ENCODE measurements at regions not wholly inside any gene's neighbourhood (a gene's known extent, or its start where the extent isn't known, plus 50 kb on each side); places are given as distances from the start of the nearest gene placed in this dataset.

GRCh38 chr13:50119591-50119990, 104.3 kb downstream of the KCNRG start:
- no peak overlapping the region for H2AK5ac ChIP-seq (ENCODE audit: insufficient read length, low read length)
- H2BK5ac ChIP-seq (ENCODE audit: insufficient read length, low read length), result no peak overlapping the region
- H4K20me1 ChIP-seq (ENCODE audit: control insufficient read depth, insufficient read depth, insufficient read length), result no peaks in the 10 kb centered on the region
- H3K23ac ChIP-seq (ENCODE audit: insufficient read length, low read depth, low read length), result no peak overlapping the region
- H4K8ac ChIP-seq (replicated peaks; ENCODE audit: insufficient read length, low read depth, low read length), result no peak overlapping the region
- H3K4me2 ChIP-seq (ENCODE audit: insufficient read depth, insufficient read length, low read length), result no peak overlapping the region
- H2AFZ ChIP-seq (ENCODE audit: low read length), result no peak overlapping the region
- DNase-seq, result no peak
- no peak overlapping the region for H3T11ph ChIP-seq (ENCODE audit: low read length)
- no peak for TF ChIP-seq CTCF (conservative IDR thresholded peaks at IDR 0.05)
- no peak overlapping the region for H2BK15ac ChIP-seq (ENCODE audit: low read depth, low read length)
- no peak overlapping the region for H2BK120ac ChIP-seq (ENCODE audit: low read depth, low read length, poor library complexity, severe bottlenecking)
- no peaks in the 10 kb centered on the region for H3K4me1 ChIP-seq (ENCODE audit: insufficient read depth, low read length)
- H3K23me2 ChIP-seq (ENCODE audit: insufficient read length, low read depth, low read length, poor library complexity, severe bottlenecking), result peaks cover 8% of the 10 kb centered on the region
- H3K79me1 ChIP-seq (ENCODE audit: insufficient read depth, low read depth, low read length, poor library complexity, severe bottlenecking), result no peaks in the 10 kb centered on the region
- no peak overlapping the region for H3K27ac ChIP-seq (ENCODE audit: insufficient read length, low read depth, low read length)
- WGBS (ENCODE audit: extremely low coverage, insufficient read length, low lambda C conversion rate), result no CpG with 5 or more reads among the region's 3 CpGs
- H3K27ac Mint-ChIP-seq, result no peak overlapping the region
- H2BK20ac ChIP-seq (ENCODE audit: low read depth, low read length, poor library complexity, severe bottlenecking), result no peak overlapping the region
- H3K9me3 Mint-ChIP-seq, result no peaks in the 10 kb centered on the region
- no peak overlapping the region for H4K5ac ChIP-seq (ENCODE audit: insufficient read length, low read depth, low read length)
- no peaks in the 10 kb centered on the region for H3K9me3 ChIP-seq (ENCODE audit: control insufficient read depth, low read depth, low read length)
- no peak overlapping the region for H4K91ac ChIP-seq (ENCODE audit: insufficient read length, low read depth, low read length)
- H3K27me3 Mint-ChIP-seq (ENCODE audit: low read depth), result peaks cover 54% of the 10 kb centered on the region
- H3K56ac ChIP-seq (ENCODE audit: insufficient read length, low read depth, low read length), result no peak overlapping the region
- H3K4me1 Mint-ChIP-seq, result peaks cover 8 to 24% of the 10 kb centered on the region in 2 experiments
- H3K27me3 ChIP-seq (ENCODE audit: insufficient read depth, low read length), result peaks cover 24% of the 10 kb centered on the region; the same call in 1 of the 2 replicates
- H3K79me2 ChIP-seq (ENCODE audit: insufficient read depth, low read length), result no peaks in the 10 kb centered on the region
- no peak overlapping the region for H3K9ac ChIP-seq (ENCODE audit: extremely low read depth, insufficient read length, low read length)
- H3K14ac ChIP-seq (ENCODE audit: insufficient read depth, low read length), result no peak overlapping the region
- no peak overlapping the region for H3K18ac ChIP-seq (ENCODE audit: insufficient read length, low read depth, low read length)
- no peaks in the 10 kb centered on the region; a peak in 1 of 7 replicates for H3K36me3 Mint-ChIP-seq (ENCODE audit: insufficient read depth in 1 of 3, low read depth in 3 of 3)
- no peak overlapping the region for H3K4me3 Mint-ChIP-seq
- no peak overlapping the region for H2BK12ac ChIP-seq (ENCODE audit: insufficient read length, low read depth, low read length)
- H3K4ac ChIP-seq (ENCODE audit: low read depth, low read length), result no peak overlapping the region

Data from H9 (cell line).